ENCODE measurements at regions not wholly inside any gene's neighbourhood (a gene's known extent, or its start where the extent isn't known, plus 50 kb on each side); places are given as distances from the start of the nearest gene placed in this dataset.

DNA sequence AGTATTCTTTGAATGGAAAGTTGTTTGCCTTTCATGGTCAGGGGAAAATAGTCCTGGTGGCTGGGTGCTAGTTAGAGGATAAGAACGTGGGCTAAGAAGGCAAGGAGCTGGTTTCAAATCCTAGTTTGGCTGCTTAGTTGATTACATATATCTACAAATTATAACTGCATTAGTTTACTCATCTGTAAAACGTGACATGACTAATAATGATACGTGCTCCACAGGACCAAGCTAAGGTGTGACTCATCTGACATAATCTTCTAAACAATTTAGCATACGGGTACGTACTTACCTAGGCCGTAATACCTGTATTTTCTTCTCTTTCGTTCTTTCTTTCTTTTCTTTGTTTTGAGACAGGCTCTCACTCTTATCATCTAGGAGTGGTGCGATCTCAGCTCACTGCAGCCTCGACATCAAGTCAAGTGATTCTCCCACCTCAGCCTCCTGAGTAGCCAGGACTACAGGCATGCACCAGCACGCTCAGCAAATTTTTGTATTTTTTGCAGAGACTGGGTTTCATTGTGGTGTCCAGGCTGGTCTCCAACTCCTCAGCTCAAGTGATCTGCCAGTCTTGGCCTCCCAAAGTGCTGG, 1274.2 kb upstream of the GJE1 start:
- H3K4me1 Mint-ChIP-seq (ENCODE audit: unreplicated experiment) = peaks cover 50% of the 10 kb centered on the region
- TF ChIP-seq CTCF (IDR thresholded peaks at IDR 0.05) = no peak
- no peak for DNase-seq (ENCODE audit: extremely low spot score, unreplicated experiment)
- peaks cover 9% of the 10 kb centered on the region for H3K9me3 Mint-ChIP-seq (ENCODE audit: unreplicated experiment)
- peaks cover 12% of the 10 kb centered on the region for H3K36me3 Mint-ChIP-seq (ENCODE audit: unreplicated experiment)
- H3K4me3 Mint-ChIP-seq (ENCODE audit: unreplicated experiment) = no peak overlapping the region
- H3K27me3 Mint-ChIP-seq (ENCODE audit: unreplicated experiment) = no peaks in the 10 kb centered on the region
- H3K27ac Mint-ChIP-seq (ENCODE audit: unreplicated experiment) = peak overlapping the region; percentile 76

- Mint-ChIP-seq H3K4me3 (ENCODE audit: unreplicated experiment) (no peak overlapping the region), H3K9me3 (ENCODE audit: unreplicated experiment) (peaks cover 9% of the 10 kb centered on the region), H3K27ac (ENCODE audit: unreplicated experiment) (peak overlapping the region; percentile 76), H3K4me1 (ENCODE audit: unreplicated experiment) (peaks cover 50% of the 10 kb centered on the region), H3K27me3 (ENCODE audit: unreplicated experiment) (no peaks in the 10 kb centered on the region), H3K36me3 (ENCODE audit: unreplicated experiment) (peaks cover 12% of the 10 kb centered on the region)
- DNase-seq (ENCODE audit: extremely low spot score, unreplicated experiment) = no peak
- no peak for TF ChIP-seq CTCF (IDR thresholded peaks at IDR 0.05)
Measured at GRCh38 chr6:140857739-140858380, 1274.9 kb upstream of the GJE1 start.

DNA sequence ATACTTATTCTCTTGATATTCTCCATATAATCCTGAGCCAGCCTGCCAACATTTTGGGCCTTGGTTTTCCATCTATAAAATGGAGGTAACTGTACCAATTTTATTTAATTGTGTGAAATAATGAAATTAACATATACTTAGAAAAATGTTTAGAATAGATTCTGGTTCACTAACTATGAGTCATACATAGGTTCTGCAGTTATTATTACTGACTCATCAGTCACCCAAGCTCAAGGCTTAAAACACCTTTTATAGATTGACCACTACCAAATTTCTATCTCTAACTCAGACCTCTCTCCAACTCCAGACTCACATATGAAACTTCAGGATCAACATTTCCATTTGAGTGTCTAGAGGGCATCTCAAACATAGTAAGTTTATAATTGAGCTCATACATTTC, 1277.2 kb upstream of the GJE1 start:
- no peak for TF ChIP-seq CTCF (IDR thresholded peaks at IDR 0.05)

GRCh38 chr6:140854318-140854717, 1278.4 kb upstream of the GJE1 start:
- Mint-ChIP-seq H3K27me3 (ENCODE audit: unreplicated experiment) (no peaks in the 10 kb centered on the region), H3K9me3 (ENCODE audit: unreplicated experiment) (peaks cover 6% of the 10 kb centered on the region), H3K4me1 (ENCODE audit: unreplicated experiment) (peaks cover 54% of the 10 kb centered on the region), H3K36me3 (ENCODE audit: unreplicated experiment) (peaks cover 9% of the 10 kb centered on the region), H3K27ac (ENCODE audit: unreplicated experiment) (peak overlapping the region; percentile 89), H3K4me3 (ENCODE audit: unreplicated experiment) (no peak overlapping the region)
- TF ChIP-seq CTCF (IDR thresholded peaks at IDR 0.05) = no peak
- no peak for DNase-seq (ENCODE audit: extremely low spot score, unreplicated experiment)

More for the DNA sequence above, 1277.2 kb upstream of the GJE1 start:
- H3K4me3 Mint-ChIP-seq (ENCODE audit: unreplicated experiment) = no peak overlapping the region
- peaks cover 12% of the 10 kb centered on the region for H3K36me3 Mint-ChIP-seq (ENCODE audit: unreplicated experiment)
- H3K9me3 Mint-ChIP-seq (ENCODE audit: unreplicated experiment) = peaks cover 9% of the 10 kb centered on the region
- DNase-seq (ENCODE audit: extremely low spot score, unreplicated experiment) = no peak
- H3K4me1 Mint-ChIP-seq (ENCODE audit: unreplicated experiment) = peaks cover 51% of the 10 kb centered on the region
- H3K27ac Mint-ChIP-seq (ENCODE audit: unreplicated experiment) = peak overlapping the region; percentile 25
- H3K27me3 Mint-ChIP-seq (ENCODE audit: unreplicated experiment) = no peaks in the 10 kb centered on the region

DNA sequence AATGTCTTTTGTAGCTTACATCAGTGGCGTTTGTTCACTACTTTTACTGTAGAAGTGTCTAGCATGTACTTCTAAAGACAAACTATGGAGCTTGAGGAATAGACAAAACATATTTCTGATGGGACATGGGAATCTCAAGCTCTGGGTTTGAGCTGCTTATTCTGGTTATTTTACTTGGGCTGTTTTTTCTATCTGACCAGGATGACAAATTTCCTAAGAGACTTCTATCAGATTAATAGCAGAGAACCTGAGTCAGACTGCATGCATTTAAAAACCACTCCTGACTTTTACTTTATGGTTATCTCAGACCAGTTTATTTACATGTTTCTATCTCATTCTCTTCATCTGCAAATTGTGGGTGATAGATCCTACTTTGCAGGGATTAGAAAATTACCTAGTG, 1282.3 kb upstream of the GJE1 start:
- peaks cover 9% of the 10 kb centered on the region for H3K9me3 Mint-ChIP-seq (ENCODE audit: unreplicated experiment)
- no peak overlapping the region for H3K4me3 Mint-ChIP-seq (ENCODE audit: unreplicated experiment)
- no peak for TF ChIP-seq CTCF (IDR thresholded peaks at IDR 0.05)
- H3K4me1 Mint-ChIP-seq (ENCODE audit: unreplicated experiment) = peaks cover 59% of the 10 kb centered on the region
- DNase-seq (ENCODE audit: extremely low spot score, unreplicated experiment) = no peak
- H3K27ac Mint-ChIP-seq (ENCODE audit: unreplicated experiment) = peak overlapping the region; percentile 47
- H3K27me3 Mint-ChIP-seq (ENCODE audit: unreplicated experiment) = no peaks in the 10 kb centered on the region
- peaks cover 4% of the 10 kb centered on the region for H3K36me3 Mint-ChIP-seq (ENCODE audit: unreplicated experiment)

Measured in osteocyte (in vitro differentiated cells).